ENCODE measurements at regions not wholly inside any gene's neighbourhood (a gene's known extent, or its start where the extent isn't known, plus 50 kb on each side); places are given as distances from the start of the nearest gene placed in this dataset.

GRCh38 chr20:60990061-60990460, 262.0 kb upstream of the CDH4 start:
- Histone ChIP-seq H3K27me3 (ENCODE audit: low read length) (no peaks in the 10 kb centered on the region), H3K9me2 (replicated peaks; ENCODE audit: insufficient read depth, low read length) (no peaks in the 10 kb centered on the region), H4K20me1 (ENCODE audit: low read depth, low read length) (no peaks in the 10 kb centered on the region), H3K9ac (ENCODE audit: low read length) (no peak overlapping the region), H3K4me2 (ENCODE audit: low read depth, low read length, poor library complexity, severe bottlenecking) (no peak overlapping the region), H3K4me3 (ENCODE audit: insufficient read depth, low read length, poor library complexity, severe bottlenecking) (no peak overlapping the region), H3K9me3 (ENCODE audit: insufficient read depth, low read length) (no peaks in the 10 kb centered on the region), H3K79me2 (ENCODE audit: insufficient read depth, low read length) (no peaks in the 10 kb centered on the region), H2AFZ (ENCODE audit: low read depth, low read length, severe bottlenecking) (no peak overlapping the region), H3K27ac (ENCODE audit: low read depth, low read length) (no peak overlapping the region), H3F3A (ENCODE audit: insufficient read depth) (no peaks in the 10 kb centered on the region), H3K36me3 (ENCODE audit: low read length) (no peaks in the 10 kb centered on the region)
- TF ChIP-seq EZH2phosphoT487 (conservative IDR thresholded peaks at IDR 0.05; ENCODE audit: low read length) (no peak), CTCF (IDR thresholded peaks at IDR 0.05; ENCODE audit: insufficient read depth, low read length, poor library complexity, severe bottlenecking) (no peak)

GRCh38 chr20:60990643-60991042, 261.4 kb upstream of the CDH4 start:
- Histone ChIP-seq H3F3A (ENCODE audit: insufficient read depth) (no peaks in the 10 kb centered on the region), H3K4me3 (ENCODE audit: insufficient read depth, low read length, poor library complexity, severe bottlenecking) (no peak overlapping the region), H3K36me3 (ENCODE audit: low read length) (no peaks in the 10 kb centered on the region), H2AFZ (ENCODE audit: low read depth, low read length, severe bottlenecking) (no peak overlapping the region), H4K20me1 (ENCODE audit: low read depth, low read length) (no peaks in the 10 kb centered on the region), H3K27ac (ENCODE audit: low read depth, low read length) (no peak overlapping the region), H3K9ac (ENCODE audit: low read length) (no peak overlapping the region), H3K9me3 (ENCODE audit: insufficient read depth, low read length) (no peaks in the 10 kb centered on the region), H3K9me2 (replicated peaks; ENCODE audit: insufficient read depth, low read length) (no peaks in the 10 kb centered on the region), H3K27me3 (ENCODE audit: low read length) (no peaks in the 10 kb centered on the region), H3K79me2 (ENCODE audit: insufficient read depth, low read length) (no peaks in the 10 kb centered on the region), H3K4me2 (ENCODE audit: low read depth, low read length, poor library complexity, severe bottlenecking) (no peak overlapping the region)
- no peak for TF ChIP-seq CTCF (IDR thresholded peaks at IDR 0.05; ENCODE audit: insufficient read depth, low read length, poor library complexity, severe bottlenecking)
- TF ChIP-seq EZH2phosphoT487 (conservative IDR thresholded peaks at IDR 0.05; ENCODE audit: low read length), result no peak

- H3K27me3 ChIP-seq (ENCODE audit: low read length), result no peaks in the 10 kb centered on the region
- TF ChIP-seq EZH2phosphoT487 (conservative IDR thresholded peaks at IDR 0.05; ENCODE audit: low read length), result no peak
- TF ChIP-seq CTCF (IDR thresholded peaks at IDR 0.05; ENCODE audit: insufficient read depth, low read length, poor library complexity, severe bottlenecking), result no peak
- H2AFZ ChIP-seq (ENCODE audit: low read depth, low read length, severe bottlenecking), result no peak overlapping the region
Measured at GRCh38 chr20:60993433-60994044, 258.5 kb upstream of the CDH4 start.

More at GRCh38 chr20:60993433-60994044, 258.5 kb upstream of the CDH4 start:
- H3K4me2 ChIP-seq (ENCODE audit: low read depth, low read length, poor library complexity, severe bottlenecking), result no peak overlapping the region
- no peaks in the 10 kb centered on the region for H3K9me2 ChIP-seq (replicated peaks; ENCODE audit: insufficient read depth, low read length)
- no peaks in the 10 kb centered on the region for H3K36me3 ChIP-seq (ENCODE audit: low read length)
- no peak overlapping the region for H3K9ac ChIP-seq (ENCODE audit: low read length)
- no peak overlapping the region for H3K4me3 ChIP-seq (ENCODE audit: insufficient read depth, low read length, poor library complexity, severe bottlenecking)
- no peaks in the 10 kb centered on the region for H3K79me2 ChIP-seq (ENCODE audit: insufficient read depth, low read length)
- H4K20me1 ChIP-seq (ENCODE audit: low read depth, low read length), result no peaks in the 10 kb centered on the region
- H3K9me3 ChIP-seq (ENCODE audit: insufficient read depth, low read length), result no peaks in the 10 kb centered on the region
- no peaks in the 10 kb centered on the region for H3F3A ChIP-seq (ENCODE audit: insufficient read depth)
- no peak overlapping the region for H3K27ac ChIP-seq (ENCODE audit: low read depth, low read length)
